ENCODE measurements at regions not wholly inside any gene's neighbourhood (a gene's known extent, or its start where the extent isn't known, plus 50 kb on each side); places are given as distances from the start of the nearest gene placed in this dataset.

DNA sequence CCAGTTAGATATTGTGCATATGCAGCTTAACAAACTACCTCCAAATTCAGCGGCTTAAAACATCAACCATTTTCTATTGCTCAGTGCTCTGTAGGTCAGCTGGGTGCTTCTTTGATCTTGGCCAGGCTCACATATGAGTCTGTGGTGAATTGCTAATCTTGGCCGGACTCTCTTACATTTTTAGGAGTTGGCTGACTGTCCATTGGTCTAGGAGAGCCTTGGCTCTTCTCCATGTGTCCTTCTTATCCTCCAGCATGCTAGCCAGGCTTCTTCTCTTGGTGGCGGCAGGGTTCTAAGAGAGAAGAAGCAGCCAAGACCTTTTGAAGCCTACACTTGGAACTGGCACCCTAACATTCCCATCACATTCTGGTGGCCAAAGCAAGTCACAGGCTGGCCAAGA lies 174.3 kb upstream of the PWP1 start:
- FAIRE-seq (no peak), DNase-seq (ENCODE audit: low read depth in 1 of 2, low spot score in 2 of 2) (no peak)
- Histone ChIP-seq H2BK12ac (ENCODE audit: low read depth, low read length) (no peak overlapping the region), H3K4me3 (ENCODE audit: extremely low read depth in 1 of 4, insufficient read depth in 2 of 4, low read depth in 3 of 4, low read length in 4 of 4) (no peak overlapping the region), H3K9me3 (ENCODE audit: insufficient read depth in 2 of 2, low read depth in 1 of 2, low read length in 1 of 2) (no peaks in the 10 kb centered on the region), H3K27ac (ENCODE audit: low read depth, low read length) (no peak overlapping the region), H2AFZ (ENCODE audit: low read length) (no peak overlapping the region), H3K27me3 (replicated peaks in 1 of 4; ENCODE audit: control insufficient read depth in 3 of 4, extremely low read depth in 1 of 4, insufficient read depth in 3 of 4, low read length in 3 of 4) (peaks cover 0 to 2% (median 0%) of the 10 kb centered on the region in 4 experiments; a peak in 1 of 7 replicates), H2BK15ac (ENCODE audit: low read length) (no peak overlapping the region), H2AK5ac (ENCODE audit: low read depth, low read length) (no peak overlapping the region), H2BK120ac (replicated peaks; ENCODE audit: low read depth, low read length) (no peak overlapping the region), H4K8ac (ENCODE audit: extremely low read depth, insufficient read depth, low read length) (no peak overlapping the region), H3K4ac (replicated peaks; ENCODE audit: insufficient read length, low read depth, low read length) (no peak overlapping the region), H3K18ac (ENCODE audit: extremely low read depth, low read length) (no peak overlapping the region), H3K9ac (replicated peaks in 1 of 4; ENCODE audit: extremely low read depth in 1 of 4, low read depth in 3 of 4, low read length in 3 of 4) (no peak overlapping the region), H3K36me3 (ENCODE audit: control insufficient read depth in 2 of 4, insufficient read depth in 4 of 4, low read length in 3 of 4) (no peaks in the 10 kb centered on the region), H3K79me1 (ENCODE audit: low read depth, low read length) (no peaks in the 10 kb centered on the region), H3K4me2 (ENCODE audit: insufficient read depth in 1 of 2, low read depth in 2 of 2, low read length in 2 of 2) (no peak overlapping the region), H3K23me2 (ENCODE audit: low read depth, low read length) (no peaks in the 10 kb centered on the region; the same call in 1 of the 2 replicates), H3K4me1 (replicated peaks in 1 of 4; ENCODE audit: control insufficient read depth in 3 of 4, insufficient read depth in 4 of 4, low read length in 3 of 4) (peaks cover 0 to 5% (median 0%) of the 10 kb centered on the region in 4 experiments; a peak in 1 of 7 replicates), H3K56ac (replicated peaks; ENCODE audit: insufficient read length, low read depth, low read length) (no peak overlapping the region), H4K91ac (replicated peaks; ENCODE audit: insufficient read length, low read length) (no peak overlapping the region), H3K14ac (ENCODE audit: insufficient read length) (no peak overlapping the region), H2BK20ac (ENCODE audit: low read length) (no peak overlapping the region), H4K20me1 (replicated peaks in 1 of 2; ENCODE audit: control insufficient read depth in 1 of 2, insufficient read depth in 2 of 2, low read length in 2 of 2) (peaks cover 0 to 2% of the 10 kb centered on the region in 2 experiments), H3K23ac (ENCODE audit: insufficient read length) (no peak overlapping the region), H4K5ac (ENCODE audit: insufficient read length, low read depth, low read length) (no peak overlapping the region), H3K79me2 (ENCODE audit: control insufficient read depth in 1 of 2, insufficient read depth in 2 of 2, low read length in 2 of 2) (no peaks in the 10 kb centered on the region), H2BK5ac (ENCODE audit: low read depth, low read length) (no peak overlapping the region)
- ChIA-PET CTCF (ENCODE audit: partially characterized antibody) (interaction anchor here (1.2 kb wide), 1 partner anchor 15 kb away, joined by 3 read pairs; no protein-coding TSS in a partner anchor), POLR2A (ENCODE audit: partially characterized antibody) (no interaction called here)
- WGBS, 2 experiments (ENCODE audit: extremely low coverage in 1 of 2, insufficient coverage in 1 of 2, insufficient read length in 1 of 2, insufficient replicate concordance in 2 of 2, low coverage in 1 of 2, low lambda C conversion rate in 2 of 2, missing lambda C conversion rate in 1 of 2), result 94% methylated on average over 3 of the region's 3 CpGs; no CpG with 5 or more reads in 1 of the 2 experiments
- TF ChIP-seq KDM5A (IDR thresholded peaks at IDR 0.05; ENCODE audit: low read length) (no peak), CREB1 (IDR thresholded peaks at IDR 0.05) (no peak), BCL11A (IDR thresholded peaks at IDR 0.05; ENCODE audit: low read depth in 2 of 2, low read length in 2 of 2) (no peak), BRCA1 (IDR thresholded peaks at IDR 0.05; ENCODE audit: low read depth, low read length) (no peak), SAP30 (IDR thresholded peaks at IDR 0.05; ENCODE audit: insufficient read depth, insufficient replicate concordance, low read length) (no peak), ASH2L (IDR thresholded peaks at IDR 0.05; ENCODE audit: low read length) (no peak), TBP (IDR thresholded peaks at IDR 0.05; ENCODE audit: low read depth, low read length) (no peak), POU5F1 (IDR thresholded peaks at IDR 0.05; ENCODE audit: low read depth, low read length) (no peak), NANOG (IDR thresholded peaks at IDR 0.05; ENCODE audit: insufficient read depth, low read depth, low read length, poor library complexity, severe bottlenecking) (no peak)
- TF ChIP-seq, protein P1, sequence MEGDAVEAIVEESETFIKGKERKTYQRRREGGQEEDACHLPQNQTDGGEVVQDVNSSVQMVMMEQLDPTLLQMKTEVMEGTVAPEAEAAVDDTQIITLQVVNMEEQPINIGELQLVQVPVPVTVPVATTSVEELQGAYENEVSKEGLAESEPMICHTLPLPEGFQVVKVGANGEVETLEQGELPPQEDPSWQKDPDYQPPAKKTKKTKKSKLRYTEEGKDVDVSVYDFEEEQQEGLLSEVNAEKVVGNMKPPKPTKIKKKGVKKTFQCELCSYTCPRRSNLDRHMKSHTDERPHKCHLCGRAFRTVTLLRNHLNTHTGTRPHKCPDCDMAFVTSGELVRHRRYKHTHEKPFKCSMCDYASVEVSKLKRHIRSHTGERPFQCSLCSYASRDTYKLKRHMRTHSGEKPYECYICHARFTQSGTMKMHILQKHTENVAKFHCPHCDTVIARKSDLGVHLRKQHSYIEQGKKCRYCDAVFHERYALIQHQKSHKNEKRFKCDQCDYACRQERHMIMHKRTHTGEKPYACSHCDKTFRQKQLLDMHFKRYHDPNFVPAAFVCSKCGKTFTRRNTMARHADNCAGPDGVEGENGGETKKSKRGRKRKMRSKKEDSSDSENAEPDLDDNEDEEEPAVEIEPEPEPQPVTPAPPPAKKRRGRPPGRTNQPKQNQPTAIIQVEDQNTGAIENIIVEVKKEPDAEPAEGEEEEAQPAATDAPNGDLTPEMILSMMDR (IDR thresholded peaks at IDR 0.05; ENCODE audit: control extremely low read depth in 1 of 3, insufficient read depth in 1 of 3, low read depth in 1 of 3, low read length in 3 of 3), result no peak
- TF ChIP-seq, protein P2, sequence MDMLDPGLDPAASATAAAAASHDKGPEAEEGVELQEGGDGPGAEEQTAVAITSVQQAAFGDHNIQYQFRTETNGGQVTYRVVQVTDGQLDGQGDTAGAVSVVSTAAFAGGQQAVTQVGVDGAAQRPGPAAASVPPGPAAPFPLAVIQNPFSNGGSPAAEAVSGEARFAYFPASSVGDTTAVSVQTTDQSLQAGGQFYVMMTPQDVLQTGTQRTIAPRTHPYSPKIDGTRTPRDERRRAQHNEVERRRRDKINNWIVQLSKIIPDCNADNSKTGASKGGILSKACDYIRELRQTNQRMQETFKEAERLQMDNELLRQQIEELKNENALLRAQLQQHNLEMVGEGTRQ (IDR thresholded peaks at IDR 0.05; ENCODE audit: low read length), result no peak

All from H1 (cell line).